ENCODE measurements at regions not wholly inside any gene's neighbourhood (a gene's known extent, or its start where the extent isn't known, plus 50 kb on each side); places are given as distances from the start of the nearest gene placed in this dataset.

GRCh38 chr15:93399121-93399520 lies 310.1 kb upstream of the RGMA start:
- Histone ChIP-seq H3K36me3 (no peaks in the 10 kb centered on the region), H3K27ac (no peak overlapping the region), H3K9me3 (peaks cover 0 to 19% (median 0%) of the 10 kb centered on the region in 11 donors), H3K4me3 (no peak overlapping the region), H3K4me1 (no peaks in the 10 kb centered on the region), H3K27me3 (no peaks in the 10 kb centered on the region)
- ATAC-seq = no peak
- DNase-seq = no peak
- intact Hi-C loops (cut with DNase I) = no loop called here
- TF ChIP-seq, protein P1, sequence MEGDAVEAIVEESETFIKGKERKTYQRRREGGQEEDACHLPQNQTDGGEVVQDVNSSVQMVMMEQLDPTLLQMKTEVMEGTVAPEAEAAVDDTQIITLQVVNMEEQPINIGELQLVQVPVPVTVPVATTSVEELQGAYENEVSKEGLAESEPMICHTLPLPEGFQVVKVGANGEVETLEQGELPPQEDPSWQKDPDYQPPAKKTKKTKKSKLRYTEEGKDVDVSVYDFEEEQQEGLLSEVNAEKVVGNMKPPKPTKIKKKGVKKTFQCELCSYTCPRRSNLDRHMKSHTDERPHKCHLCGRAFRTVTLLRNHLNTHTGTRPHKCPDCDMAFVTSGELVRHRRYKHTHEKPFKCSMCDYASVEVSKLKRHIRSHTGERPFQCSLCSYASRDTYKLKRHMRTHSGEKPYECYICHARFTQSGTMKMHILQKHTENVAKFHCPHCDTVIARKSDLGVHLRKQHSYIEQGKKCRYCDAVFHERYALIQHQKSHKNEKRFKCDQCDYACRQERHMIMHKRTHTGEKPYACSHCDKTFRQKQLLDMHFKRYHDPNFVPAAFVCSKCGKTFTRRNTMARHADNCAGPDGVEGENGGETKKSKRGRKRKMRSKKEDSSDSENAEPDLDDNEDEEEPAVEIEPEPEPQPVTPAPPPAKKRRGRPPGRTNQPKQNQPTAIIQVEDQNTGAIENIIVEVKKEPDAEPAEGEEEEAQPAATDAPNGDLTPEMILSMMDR (IDR thresholded peaks at IDR 0.05) = no peak
- WGBS, 2 donors = 69 to 72% methylated on average over 3 of the region's 3 CpGs

DNA sequence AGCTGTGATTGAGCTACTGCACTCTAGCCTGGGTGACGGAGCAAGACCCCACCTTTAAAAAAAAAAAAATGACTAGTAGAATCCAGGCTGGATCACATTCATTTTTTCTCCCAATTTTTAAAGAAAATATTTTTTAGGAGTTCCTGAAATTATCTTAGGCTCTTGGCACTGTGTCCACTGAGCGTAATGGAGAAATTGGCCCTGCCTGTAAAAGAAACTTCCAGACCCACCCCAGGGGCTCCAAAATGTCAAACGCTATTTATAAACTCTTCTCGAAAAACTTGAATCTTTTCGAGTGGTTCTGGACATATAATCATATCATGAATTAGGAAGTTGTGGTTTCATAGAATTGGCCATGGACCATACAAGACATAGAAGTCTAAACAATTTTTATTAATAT lies 300.2 kb upstream of the RGMA start:
- TF ChIP-seq, protein P1 (IDR thresholded peaks at IDR 0.05) = no peak
- ATAC-seq (no peak), DNase-seq (no peak)
- intact Hi-C loops (cut with DNase I) = no loop called here
- 58 to 64% methylated on average over 5 of the region's 5 CpGs for WGBS, 2 donors
- Histone ChIP-seq H3K36me3 (no peaks in the 10 kb centered on the region), H3K9me3 (peaks cover 0 to 23% (median 3%) of the 10 kb centered on the region in 11 donors), H3K27ac (no peak overlapping the region), H3K27me3 (no peaks in the 10 kb centered on the region), H3K4me1 (no peaks in the 10 kb centered on the region), H3K4me3 (no peak overlapping the region)

DNA sequence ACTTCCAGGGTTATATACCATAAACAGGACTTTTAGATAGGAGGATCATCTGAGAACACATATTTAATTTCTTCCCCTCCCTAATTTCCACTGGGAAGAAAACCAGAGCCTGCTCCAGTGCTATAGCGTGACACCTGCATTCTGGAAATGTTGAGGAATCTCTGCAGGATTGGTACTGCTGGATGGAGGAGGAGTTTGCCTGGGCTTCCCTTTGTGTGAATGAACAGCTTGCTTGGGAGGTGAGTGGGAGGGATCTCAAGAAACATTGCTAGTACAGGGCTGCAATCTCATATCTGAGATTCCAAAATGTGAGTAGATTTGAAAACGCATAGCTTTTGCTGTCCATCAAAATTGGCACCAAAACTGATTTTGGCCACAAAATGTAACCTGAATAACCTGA lies 295.9 kb upstream of the RGMA start:
- Histone ChIP-seq H3K27ac (no peak overlapping the region), H3K27me3 (no peaks in the 10 kb centered on the region), H3K4me3 (no peak overlapping the region), H3K9me3 (peaks cover 0 to under 1% (median 0%) of the 10 kb centered on the region in 11 donors), H3K36me3 (no peaks in the 10 kb centered on the region), H3K4me1 (no peaks in the 10 kb centered on the region)
- TF ChIP-seq, protein P1 (IDR thresholded peaks at IDR 0.05) = no peak
- intact Hi-C loops (cut with DNase I) = no loop called here
- ATAC-seq = no peak
- DNase-seq = no peak
- 85 to 88% methylated on average over 2 of the region's 2 CpGs for WGBS, 2 donors

GRCh38 chr15:93382200-93382820 lies 293.3 kb upstream of the RGMA start:
- Histone ChIP-seq H3K36me3 (no peaks in the 10 kb centered on the region), H3K9me3 (no peaks in the 10 kb centered on the region), H3K27ac (no peak overlapping the region), H3K27me3 (no peaks in the 10 kb centered on the region), H3K4me3 (no peak overlapping the region), H3K4me1 (no peaks in the 10 kb centered on the region)
- TF ChIP-seq, protein P1 (IDR thresholded peaks at IDR 0.05) = no peak
- intact Hi-C loops (cut with DNase I) = no loop called here
- ATAC-seq (no peak), DNase-seq (no peak)
- 47 to 52% methylated on average over 9 of the region's 9 CpGs for WGBS, 2 donors

Data from heart right ventricle (tissue), 16 donors.